GM21825 (cell line): ENCODE measurements at regions not wholly inside any gene's neighbourhood (a gene's known extent, or its start where the extent isn't known, plus 50 kb on each side); places are given as distances from the start of the nearest gene placed in this dataset.
"Not testable (repeated sequence)": the region's sequence is repeated elsewhere in the genome, so short reads cannot be mapped to it uniquely, and the experiment has no call there.

Experiments used
- ATAC-seq: cut with Tn5 transposase; IDR thresholded peaks from one replicate; pipeline ENCODE4 v1.9.1; 2021; ENCODE audit warnings: mild to moderate bottlenecking, moderate library complexity; ENCODE audit not compliant: unreplicated experiment

DNA sequence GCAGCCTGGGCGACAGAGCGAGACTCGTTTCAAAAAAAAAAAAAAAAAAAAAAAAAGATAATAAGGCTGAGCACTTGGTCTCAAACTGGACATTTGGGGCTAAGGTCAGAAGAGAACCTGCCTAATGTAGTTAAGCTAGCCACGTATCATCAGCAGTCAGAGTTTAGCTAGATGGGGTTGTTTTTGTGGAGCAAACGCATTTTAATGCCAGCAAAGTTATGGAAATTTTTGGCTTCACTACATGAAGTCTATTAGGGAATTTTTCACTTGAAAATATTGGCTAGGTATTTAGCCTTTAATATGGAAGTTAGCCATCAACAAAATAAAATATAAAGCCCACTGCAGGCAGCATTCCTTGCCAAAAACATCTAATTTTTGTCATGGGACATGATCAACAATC lies 902.9 kb upstream of the CDH18 start:
- not testable (repeated sequence) for ATAC-seq

- ATAC-seq, result not testable (repeated sequence)
These were observed 887.7 kb upstream of the CDH18 start for GRCh38 chr5:20875726-20876125.

- not testable (repeated sequence) for ATAC-seq
These were observed 877.9 kb upstream of the CDH18 start for GRCh38 chr5:20865892-20866291.

GRCh38 chr5:20833081-20833627 lies 845.2 kb upstream of the CDH18 start:
- no peak for ATAC-seq

DNA sequence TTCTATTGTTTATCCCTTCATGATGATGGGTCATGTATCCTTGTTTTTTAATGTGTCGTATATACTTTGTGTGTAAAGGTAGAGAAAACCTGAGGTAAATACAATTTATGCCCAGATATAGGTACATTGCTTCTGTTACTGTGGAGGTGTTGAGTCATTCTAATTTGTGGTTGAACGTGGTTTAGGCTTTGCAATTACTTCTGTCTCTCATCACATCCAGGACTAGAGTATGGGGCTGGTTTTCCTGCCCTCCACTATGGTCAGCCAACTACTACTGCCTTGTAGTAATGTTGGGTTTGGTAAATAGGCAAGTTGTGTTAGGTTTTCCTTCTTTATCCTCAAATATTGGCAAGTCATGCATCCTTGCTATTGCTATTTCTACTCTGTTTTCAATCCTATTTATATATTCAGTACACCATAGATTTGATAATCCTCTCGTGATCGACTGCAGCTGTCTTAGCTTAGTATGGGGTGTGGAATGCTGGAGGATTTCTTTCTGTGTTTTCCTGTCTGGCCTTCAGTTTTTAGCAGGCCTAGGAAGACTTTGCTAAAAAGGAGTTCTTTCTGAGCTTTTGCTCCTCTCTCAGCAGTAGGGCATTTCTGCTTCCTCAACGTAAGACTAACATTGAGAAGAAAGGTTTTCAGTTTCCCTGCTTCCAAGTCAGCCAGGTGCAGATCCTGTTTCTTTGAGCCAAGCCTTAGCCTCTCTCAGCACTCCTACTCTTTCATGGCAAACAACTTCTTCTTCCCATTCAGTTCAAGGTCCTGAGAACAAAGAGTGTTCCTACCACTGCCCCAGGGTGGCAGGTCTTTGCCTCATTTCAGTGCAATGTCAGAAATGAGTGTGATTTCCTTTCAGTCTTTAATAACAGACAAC lies 844.4 kb upstream of the CDH18 start:
- no peak for ATAC-seq

- ATAC-seq, result not testable (repeated sequence)
These were observed 838.0 kb upstream of the CDH18 start for GRCh38 chr5:20825951-20826350.

DNA sequence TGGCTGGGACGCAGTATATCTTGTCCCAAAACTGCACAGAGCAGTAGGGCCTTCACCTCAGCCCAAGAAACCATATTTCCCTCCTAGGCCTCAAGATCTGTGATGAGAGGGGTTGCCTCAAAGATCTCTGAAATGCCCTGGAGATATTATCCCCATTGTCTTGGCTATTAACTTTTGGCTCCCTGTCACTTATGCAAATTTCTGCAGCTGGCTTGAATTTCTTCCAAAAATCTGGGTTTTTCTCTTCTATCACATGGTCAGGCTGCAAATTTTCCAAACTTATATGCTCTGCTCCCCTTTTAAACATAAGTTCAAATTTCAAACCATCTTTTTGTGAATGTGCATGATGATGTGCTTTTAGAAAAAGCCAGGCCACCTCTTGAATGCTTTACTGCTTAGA lies 809.2 kb upstream of the CDH18 start:
- ATAC-seq, result not testable (repeated sequence)

DNA sequence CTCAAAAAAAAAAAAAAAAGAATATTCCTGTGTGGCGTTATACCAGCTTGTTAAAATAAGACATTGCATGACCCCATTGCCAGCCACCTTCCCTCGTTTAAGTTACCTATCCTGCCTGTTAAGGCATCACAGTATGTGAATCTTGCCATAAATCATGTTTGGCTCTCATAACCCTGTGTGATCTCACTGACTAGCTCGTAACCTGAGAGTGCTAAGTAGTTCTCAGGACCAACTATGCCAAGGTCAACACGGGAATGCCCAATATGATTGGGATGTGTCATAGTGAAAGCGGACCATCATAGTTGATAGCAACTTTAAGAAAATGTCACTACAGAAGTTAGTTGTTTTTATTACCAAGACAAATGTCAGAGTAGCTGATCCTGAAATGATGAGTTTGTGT lies 796.8 kb upstream of the CDH18 start:
- ATAC-seq, result not testable (repeated sequence)

DNA sequence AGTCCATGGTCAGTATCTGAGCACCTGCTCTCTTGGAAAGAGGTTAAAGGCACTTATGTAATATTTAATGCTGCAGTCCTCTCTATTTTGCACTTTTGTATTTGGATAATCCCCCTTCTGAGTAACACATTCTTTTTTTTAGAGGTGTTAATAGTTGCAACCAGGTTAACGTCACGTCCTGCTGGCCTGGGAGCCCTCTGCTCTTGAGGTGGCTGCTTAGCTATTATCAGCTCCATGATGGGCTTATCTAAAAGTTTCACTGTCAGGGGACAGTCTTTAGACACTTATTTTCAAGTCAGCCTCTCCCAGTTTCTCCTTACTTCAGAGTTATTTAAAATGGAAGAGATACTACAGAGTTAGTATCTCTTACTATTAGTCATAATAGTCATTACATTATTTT lies 795.5 kb upstream of the CDH18 start:
- not testable (repeated sequence) for ATAC-seq

- ATAC-seq, result not testable (repeated sequence)
These were observed 783.3 kb upstream of the CDH18 start for GRCh38 chr5:20771338-20771737.

DNA sequence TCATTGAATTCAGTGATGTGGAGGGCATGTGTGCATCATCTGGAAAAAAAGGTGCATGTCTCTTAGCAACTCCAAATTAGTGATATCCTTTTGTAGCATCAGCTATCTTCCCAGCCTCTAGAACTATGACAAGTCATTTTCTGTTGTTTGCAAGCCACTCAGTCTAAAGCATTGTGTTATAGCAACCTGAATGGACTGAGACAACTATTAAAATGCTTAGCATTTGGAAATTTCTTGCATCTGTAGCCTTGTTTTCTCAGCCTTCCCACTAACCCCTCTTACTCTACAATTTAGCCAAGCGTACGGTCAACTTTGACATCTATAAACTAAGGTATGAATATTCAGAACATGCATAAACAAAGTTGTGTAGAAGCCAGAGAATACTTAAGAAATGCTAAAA lies 777.1 kb upstream of the CDH18 start:
- not testable (repeated sequence) for ATAC-seq

GRCh38 chr5:20759459-20759858 lies 771.5 kb upstream of the CDH18 start:
- not testable (repeated sequence) for ATAC-seq

DNA sequence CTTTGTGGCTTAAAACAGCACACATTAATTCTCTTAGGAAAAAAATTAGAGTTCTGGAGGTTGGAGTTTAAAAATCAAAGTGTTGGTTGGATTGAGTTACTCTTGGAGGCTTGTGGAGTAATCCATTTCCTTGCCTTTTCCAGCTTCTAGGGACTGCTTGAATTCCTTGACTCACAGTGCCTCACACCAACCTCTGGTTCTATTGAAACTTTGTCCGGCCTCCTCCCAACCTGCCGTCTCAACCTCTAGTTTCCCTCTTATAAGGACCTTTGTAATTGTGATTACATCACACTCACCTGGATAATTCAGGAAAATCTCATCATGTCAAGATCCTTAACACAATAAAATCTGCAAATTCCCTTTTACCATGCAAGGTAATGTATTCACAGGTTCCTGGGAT lies 764.2 kb upstream of the CDH18 start:
- ATAC-seq, result not testable (repeated sequence)

GRCh38 chr5:20735715-20736114 lies 747.7 kb upstream of the CDH18 start:
- ATAC-seq, result peak; percentile 72

GRCh38 chr5:20732223-20732622 lies 744.2 kb upstream of the CDH18 start:
- ATAC-seq, result not testable (repeated sequence)

GRCh38 chr5:20721286-20721685 lies 733.3 kb upstream of the CDH18 start:
- ATAC-seq, result not testable (repeated sequence)

DNA sequence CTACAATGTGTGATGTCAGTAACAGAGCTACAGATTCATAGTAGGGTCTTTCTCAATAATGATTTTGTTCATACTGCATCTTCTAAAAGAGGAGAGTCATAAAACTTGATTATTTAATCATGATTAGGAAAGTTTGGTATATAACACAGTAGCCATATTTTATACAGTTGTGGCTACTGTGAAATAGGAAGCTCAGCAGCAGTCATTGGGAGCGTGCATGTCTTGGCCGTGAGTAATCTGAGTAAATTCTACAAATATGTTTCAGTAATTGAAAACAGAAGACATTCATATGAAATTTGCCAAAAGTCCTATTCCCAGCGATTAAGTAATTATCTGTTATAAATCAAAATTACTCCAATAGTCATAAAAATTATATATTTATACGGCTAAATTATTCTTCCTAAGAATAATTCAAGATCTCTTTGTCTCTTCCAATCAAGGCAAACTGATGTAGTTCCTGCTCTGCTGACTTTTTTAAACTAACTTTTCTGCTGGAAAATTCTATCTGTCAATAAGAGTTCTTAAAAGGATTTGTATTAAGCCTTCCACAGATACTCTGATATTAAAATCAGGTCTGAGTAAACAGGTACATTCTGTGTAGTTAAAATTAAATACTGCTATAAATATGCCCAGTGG lies 723.6 kb upstream of the CDH18 start:
- ATAC-seq, result not testable (repeated sequence)

- not testable (repeated sequence) for ATAC-seq
These were observed 719.6 kb upstream of the CDH18 start for GRCh38 chr5:20707634-20708033.

GRCh38 chr5:20694121-20694520 lies 706.1 kb upstream of the CDH18 start:
- ATAC-seq, result no peak

GRCh38 chr5:20692913-20693312 lies 704.9 kb upstream of the CDH18 start:
- no peak for ATAC-seq

DNA sequence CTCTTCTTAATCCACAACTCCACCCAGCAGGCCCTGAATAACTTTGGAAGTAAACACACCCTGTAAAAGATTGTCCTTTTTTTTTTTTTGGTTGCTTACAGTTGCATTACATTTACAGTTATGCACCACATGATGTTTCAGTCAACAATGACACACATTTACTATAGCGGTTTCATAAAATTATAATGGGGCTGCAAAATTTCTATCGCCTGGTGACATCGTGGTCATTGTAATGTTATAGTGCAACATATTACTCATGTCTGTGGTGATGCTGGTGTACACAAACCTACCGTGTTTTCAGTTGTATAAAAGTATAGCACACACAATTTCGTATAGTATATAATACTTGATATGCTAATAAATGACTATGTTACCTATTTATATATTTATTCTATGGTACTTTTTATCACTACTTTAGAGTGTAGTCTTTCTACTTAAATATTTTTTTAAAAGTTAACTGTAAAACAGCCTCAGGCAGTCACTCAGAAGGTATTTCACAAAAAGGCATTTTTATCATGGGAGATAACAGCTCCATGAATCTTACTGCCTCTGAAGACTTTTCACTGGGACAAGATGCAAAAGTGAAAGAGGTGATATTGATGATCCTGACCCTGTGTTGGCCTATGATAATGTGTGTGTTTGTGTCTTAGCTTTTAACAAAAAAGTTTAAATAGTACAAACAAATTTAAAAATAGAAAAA lies 695.4 kb upstream of the CDH18 start:
- no peak for ATAC-seq
